ENCODE measurements at regions not wholly inside any gene's neighbourhood (a gene's known extent, or its start where the extent isn't known, plus 50 kb on each side); places are given as distances from the start of the nearest gene placed in this dataset.

- intact Hi-C loops (cut with micrococcal nuclease; ENCODE audit: unreplicated experiment), result no loop called here
- Histone ChIP-seq H3K4me3 (ENCODE audit: low read depth, low read length, poor library complexity, severe bottlenecking) (no peak overlapping the region), H3K27ac (ENCODE audit: low read depth, low read length, poor library complexity, severe bottlenecking) (no peak overlapping the region), H3K9me3 (ENCODE audit: low read depth, low read length, poor library complexity, severe bottlenecking) (no peaks in the 10 kb centered on the region), H3K27me3 (replicated peaks; ENCODE audit: insufficient read depth, low read depth, low read length, poor library complexity) (no peaks in the 10 kb centered on the region), H3K36me3 (ENCODE audit: insufficient read depth, low read length, poor library complexity, severe bottlenecking) (no peaks in the 10 kb centered on the region), H3K4me1 (ENCODE audit: insufficient read depth, low read length, poor library complexity, severe bottlenecking) (no peaks in the 10 kb centered on the region)
- ChIA-PET POLR2A (ENCODE audit: low non-redundant PET) (no interaction called here), CTCF (no interaction called here)
- TF ChIP-seq, protein P1, sequence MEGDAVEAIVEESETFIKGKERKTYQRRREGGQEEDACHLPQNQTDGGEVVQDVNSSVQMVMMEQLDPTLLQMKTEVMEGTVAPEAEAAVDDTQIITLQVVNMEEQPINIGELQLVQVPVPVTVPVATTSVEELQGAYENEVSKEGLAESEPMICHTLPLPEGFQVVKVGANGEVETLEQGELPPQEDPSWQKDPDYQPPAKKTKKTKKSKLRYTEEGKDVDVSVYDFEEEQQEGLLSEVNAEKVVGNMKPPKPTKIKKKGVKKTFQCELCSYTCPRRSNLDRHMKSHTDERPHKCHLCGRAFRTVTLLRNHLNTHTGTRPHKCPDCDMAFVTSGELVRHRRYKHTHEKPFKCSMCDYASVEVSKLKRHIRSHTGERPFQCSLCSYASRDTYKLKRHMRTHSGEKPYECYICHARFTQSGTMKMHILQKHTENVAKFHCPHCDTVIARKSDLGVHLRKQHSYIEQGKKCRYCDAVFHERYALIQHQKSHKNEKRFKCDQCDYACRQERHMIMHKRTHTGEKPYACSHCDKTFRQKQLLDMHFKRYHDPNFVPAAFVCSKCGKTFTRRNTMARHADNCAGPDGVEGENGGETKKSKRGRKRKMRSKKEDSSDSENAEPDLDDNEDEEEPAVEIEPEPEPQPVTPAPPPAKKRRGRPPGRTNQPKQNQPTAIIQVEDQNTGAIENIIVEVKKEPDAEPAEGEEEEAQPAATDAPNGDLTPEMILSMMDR (conservative IDR thresholded peaks at IDR 0.05; ENCODE audit: low read depth, low read length), result no peak
- TF ChIP-seq EZH2 (IDR thresholded peaks at IDR 0.05; ENCODE audit: borderline replicate concordance, low read depth, low read length, poor library complexity, severe bottlenecking), result no peak
- DNase-seq (ENCODE audit: low spot score), result no peak
- BruUV-seq (replicated peaks), result no TSS peak
Measured at GRCh38 chr3:20250786-20251185, 64.8 kb upstream of the SGO1 start.

DNA sequence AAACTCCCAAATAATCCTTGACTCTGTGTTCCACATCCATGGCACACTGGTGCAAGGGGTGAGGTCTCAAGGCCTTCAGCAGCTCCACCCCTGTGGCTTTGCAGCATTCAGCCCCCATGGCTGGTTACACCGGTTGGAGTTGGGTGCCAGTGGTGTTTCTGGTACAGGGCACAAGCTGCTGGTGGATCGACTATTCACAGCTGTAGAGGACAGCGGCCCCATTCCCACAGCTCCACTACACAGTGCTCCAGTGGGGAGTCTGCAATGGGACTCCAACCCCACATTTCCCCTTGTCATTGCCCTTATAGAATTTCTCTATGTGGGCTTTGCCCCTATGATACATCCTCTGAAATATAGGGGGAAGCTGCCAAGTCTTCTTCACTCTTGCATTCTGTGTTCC is 64.3 kb upstream of the SGO1 start:
- intact Hi-C loops (cut with micrococcal nuclease; ENCODE audit: unreplicated experiment), result no loop called here

GRCh38 chr3:20246662-20247061 is 60.7 kb upstream of the SGO1 start:
- Histone ChIP-seq H3K27ac (ENCODE audit: low read depth, low read length, poor library complexity, severe bottlenecking) (no peak overlapping the region), H3K9me3 (ENCODE audit: low read depth, low read length, poor library complexity, severe bottlenecking) (no peaks in the 10 kb centered on the region), H3K4me3 (ENCODE audit: low read depth, low read length, poor library complexity, severe bottlenecking) (no peak overlapping the region), H3K27me3 (replicated peaks; ENCODE audit: insufficient read depth, low read depth, low read length, poor library complexity) (no peaks in the 10 kb centered on the region), H3K36me3 (ENCODE audit: insufficient read depth, low read length, poor library complexity, severe bottlenecking) (no peaks in the 10 kb centered on the region), H3K4me1 (ENCODE audit: insufficient read depth, low read length, poor library complexity, severe bottlenecking) (no peaks in the 10 kb centered on the region)
- BruUV-seq (replicated peaks), result no TSS peak
- no peak for DNase-seq (ENCODE audit: low spot score)
- intact Hi-C loops (cut with micrococcal nuclease; ENCODE audit: unreplicated experiment), result no loop called here
- TF ChIP-seq, protein P1 (conservative IDR thresholded peaks at IDR 0.05; ENCODE audit: low read depth, low read length), result no peak
- no peak for TF ChIP-seq EZH2 (IDR thresholded peaks at IDR 0.05; ENCODE audit: borderline replicate concordance, low read depth, low read length, poor library complexity, severe bottlenecking)
- ChIA-PET POLR2A (ENCODE audit: low non-redundant PET) (no interaction called here), CTCF (no interaction called here)

More for the DNA sequence above, 64.3 kb upstream of the SGO1 start:
- ChIA-PET CTCF (no interaction called here), POLR2A (ENCODE audit: low non-redundant PET) (no interaction called here)
- no peak overlapping the region for H3K27ac ChIP-seq (ENCODE audit: low read depth, low read length, poor library complexity, severe bottlenecking)
- no peaks in the 10 kb centered on the region for H3K9me3 ChIP-seq (ENCODE audit: low read depth, low read length, poor library complexity, severe bottlenecking)
- TF ChIP-seq, protein P1 (conservative IDR thresholded peaks at IDR 0.05; ENCODE audit: low read depth, low read length), result no peak
- no peak for TF ChIP-seq EZH2 (IDR thresholded peaks at IDR 0.05; ENCODE audit: borderline replicate concordance, low read depth, low read length, poor library complexity, severe bottlenecking)
- no TSS peak for BruUV-seq (replicated peaks)
- H3K27me3 ChIP-seq (replicated peaks; ENCODE audit: insufficient read depth, low read depth, low read length, poor library complexity), result no peaks in the 10 kb centered on the region
- DNase-seq (ENCODE audit: low spot score), result no peak
- no peak overlapping the region for H3K4me3 ChIP-seq (ENCODE audit: low read depth, low read length, poor library complexity, severe bottlenecking)
- H3K36me3 ChIP-seq (ENCODE audit: insufficient read depth, low read length, poor library complexity, severe bottlenecking), result no peaks in the 10 kb centered on the region
- no peaks in the 10 kb centered on the region for H3K4me1 ChIP-seq (ENCODE audit: insufficient read depth, low read length, poor library complexity, severe bottlenecking)

Measured in A673 (cell line).